ENCODE measurements at regions not wholly inside any gene's neighbourhood (a gene's known extent, or its start where the extent isn't known, plus 50 kb on each side); places are given as distances from the start of the nearest gene placed in this dataset.

GRCh38 chr3:150070271-150070670, 99.6 kb upstream of the PFN2 start:
- TF ChIP-seq, protein P1, sequence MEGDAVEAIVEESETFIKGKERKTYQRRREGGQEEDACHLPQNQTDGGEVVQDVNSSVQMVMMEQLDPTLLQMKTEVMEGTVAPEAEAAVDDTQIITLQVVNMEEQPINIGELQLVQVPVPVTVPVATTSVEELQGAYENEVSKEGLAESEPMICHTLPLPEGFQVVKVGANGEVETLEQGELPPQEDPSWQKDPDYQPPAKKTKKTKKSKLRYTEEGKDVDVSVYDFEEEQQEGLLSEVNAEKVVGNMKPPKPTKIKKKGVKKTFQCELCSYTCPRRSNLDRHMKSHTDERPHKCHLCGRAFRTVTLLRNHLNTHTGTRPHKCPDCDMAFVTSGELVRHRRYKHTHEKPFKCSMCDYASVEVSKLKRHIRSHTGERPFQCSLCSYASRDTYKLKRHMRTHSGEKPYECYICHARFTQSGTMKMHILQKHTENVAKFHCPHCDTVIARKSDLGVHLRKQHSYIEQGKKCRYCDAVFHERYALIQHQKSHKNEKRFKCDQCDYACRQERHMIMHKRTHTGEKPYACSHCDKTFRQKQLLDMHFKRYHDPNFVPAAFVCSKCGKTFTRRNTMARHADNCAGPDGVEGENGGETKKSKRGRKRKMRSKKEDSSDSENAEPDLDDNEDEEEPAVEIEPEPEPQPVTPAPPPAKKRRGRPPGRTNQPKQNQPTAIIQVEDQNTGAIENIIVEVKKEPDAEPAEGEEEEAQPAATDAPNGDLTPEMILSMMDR (IDR thresholded peaks at IDR 0.05 in 2 of 3, conservative IDR thresholded peaks at IDR 0.05 in 1 of 3; ENCODE audit: borderline replicate concordance in 1 of 3, insufficient read depth in 1 of 3, low read depth in 2 of 3, low read length in 2 of 3): no peak
- TF ChIP-seq, protein P2, sequence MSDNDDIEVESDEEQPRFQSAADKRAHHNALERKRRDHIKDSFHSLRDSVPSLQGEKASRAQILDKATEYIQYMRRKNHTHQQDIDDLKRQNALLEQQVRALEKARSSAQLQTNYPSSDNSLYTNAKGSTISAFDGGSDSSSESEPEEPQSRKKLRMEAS (IDR thresholded peaks at IDR 0.05): no peak
- TF ChIP-seq YY1 (IDR thresholded peaks at IDR 0.05; ENCODE audit: extremely low read depth, insufficient replicate concordance, low read depth, low read length) (no peak), POLR2A (IDR thresholded peaks at IDR 0.05; ENCODE audit: borderline replicate concordance, extremely low read depth, insufficient read depth, insufficient read length) (no peak), SIN3A (IDR thresholded peaks at IDR 0.05; ENCODE audit: low read depth) (no peak), SP1 (IDR thresholded peaks at IDR 0.05; ENCODE audit: low read depth) (no peak), CEBPB (IDR thresholded peaks at IDR 0.05; ENCODE audit: low read depth) (no peak), JUND (IDR thresholded peaks at IDR 0.05) (no peak), POLR2AphosphoS5 (IDR thresholded peaks at IDR 0.05; ENCODE audit: low read depth, low read length) (no peak), EZH2phosphoT487 (IDR thresholded peaks at IDR 0.05; ENCODE audit: borderline replicate concordance) (no peak), EZH2 (IDR thresholded peaks at IDR 0.05) (no peak), RAD21 (IDR thresholded peaks at IDR 0.05; ENCODE audit: low read depth) (no peak)
- TF ChIP-seq, protein P3, sequence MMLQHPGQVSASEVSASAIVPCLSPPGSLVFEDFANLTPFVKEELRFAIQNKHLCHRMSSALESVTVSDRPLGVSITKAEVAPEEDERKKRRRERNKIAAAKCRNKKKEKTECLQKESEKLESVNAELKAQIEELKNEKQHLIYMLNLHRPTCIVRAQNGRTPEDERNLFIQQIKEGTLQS (IDR thresholded peaks at IDR 0.05): no peak

Data from HCT116 (cell line).